HG03432 (cell line): ENCODE measurements at regions not wholly inside any gene's neighbourhood (a gene's known extent, or its start where the extent isn't known, plus 50 kb on each side); places are given as distances from the start of the nearest gene placed in this dataset.

Experiments
- ATAC-seq: cut with Tn5 transposase; IDR thresholded peaks from one replicate; pipeline ENCODE4 v1.9.1; 2021; ENCODE audit warnings: mild to moderate bottlenecking, moderate library complexity; ENCODE audit not compliant: unreplicated experiment

- ATAC-seq = no peak
Measured at GRCh38 chr20:63117151-63117550, 98.8 kb downstream of the YTHDF1 start.

DNA sequence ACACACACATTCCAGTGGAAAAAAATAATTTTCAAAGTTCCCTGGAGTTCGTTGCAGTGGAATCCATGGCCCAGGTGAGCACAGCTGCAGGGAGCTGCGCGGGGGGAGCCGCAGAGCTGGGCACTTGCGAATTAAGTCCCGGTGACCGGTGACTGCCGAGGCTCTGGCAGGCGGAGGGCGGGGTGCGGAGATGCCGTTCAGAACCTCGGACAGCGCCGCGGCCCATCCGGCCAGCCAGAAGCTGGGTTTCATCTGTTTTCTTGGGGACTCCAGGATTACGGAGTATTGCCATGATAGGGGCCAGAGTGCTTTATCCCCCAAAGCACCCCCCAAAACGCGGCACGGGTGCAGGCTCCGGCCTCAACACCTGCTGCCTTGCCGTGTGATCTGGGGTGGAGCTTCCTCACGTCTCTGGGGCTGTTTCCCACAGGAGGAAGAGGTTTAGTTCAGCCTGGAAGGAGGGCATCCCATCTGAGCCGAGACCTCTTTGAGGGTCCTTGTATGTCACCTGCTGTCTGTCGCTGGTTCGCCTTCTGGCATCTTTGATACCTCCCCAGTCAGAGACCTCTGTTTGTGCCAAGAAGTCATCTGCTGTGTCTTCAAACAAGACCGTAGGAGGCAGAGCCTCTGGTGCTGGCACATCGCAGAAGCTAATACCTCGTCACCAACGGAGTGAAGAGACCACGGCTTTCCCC, 99.4 kb downstream of the YTHDF1 start:
- ATAC-seq = no peak

DNA sequence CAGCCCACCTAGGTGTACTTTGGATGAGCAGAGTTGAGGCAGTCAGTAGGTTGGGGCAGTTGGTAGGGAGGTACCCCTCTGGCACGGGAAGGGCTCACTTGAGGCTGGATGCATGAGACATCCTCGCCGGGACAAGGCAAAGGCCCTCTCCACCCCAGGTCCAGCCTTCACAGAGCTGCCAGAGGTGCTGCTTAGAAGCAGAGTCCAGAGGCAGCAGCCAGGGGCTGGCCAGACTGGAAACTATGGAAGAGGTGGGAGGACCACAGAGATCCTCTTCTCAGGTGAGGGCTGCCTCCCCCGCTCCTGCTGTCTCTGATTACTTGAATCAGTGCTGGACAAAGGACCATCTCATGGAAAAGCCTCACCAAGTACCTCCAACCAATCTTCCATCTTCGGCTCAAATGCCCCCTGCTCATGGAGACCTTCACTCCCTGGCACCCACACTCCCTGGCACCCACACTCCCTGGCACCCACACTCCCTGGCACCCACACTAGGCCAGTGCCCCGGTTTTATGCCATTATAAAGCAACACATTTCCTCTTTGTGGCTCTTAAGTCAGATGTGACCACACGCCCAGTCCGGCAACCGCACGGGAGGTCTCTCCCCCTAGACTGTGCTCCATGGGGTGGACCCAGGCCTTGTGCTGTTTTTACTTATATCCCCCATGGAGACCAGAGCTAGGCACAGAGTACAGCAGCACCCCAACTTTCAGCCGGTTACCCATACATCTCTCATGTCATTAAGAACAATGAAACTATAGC, 100.1 kb downstream of the YTHDF1 start:
- ATAC-seq = no peak

DNA sequence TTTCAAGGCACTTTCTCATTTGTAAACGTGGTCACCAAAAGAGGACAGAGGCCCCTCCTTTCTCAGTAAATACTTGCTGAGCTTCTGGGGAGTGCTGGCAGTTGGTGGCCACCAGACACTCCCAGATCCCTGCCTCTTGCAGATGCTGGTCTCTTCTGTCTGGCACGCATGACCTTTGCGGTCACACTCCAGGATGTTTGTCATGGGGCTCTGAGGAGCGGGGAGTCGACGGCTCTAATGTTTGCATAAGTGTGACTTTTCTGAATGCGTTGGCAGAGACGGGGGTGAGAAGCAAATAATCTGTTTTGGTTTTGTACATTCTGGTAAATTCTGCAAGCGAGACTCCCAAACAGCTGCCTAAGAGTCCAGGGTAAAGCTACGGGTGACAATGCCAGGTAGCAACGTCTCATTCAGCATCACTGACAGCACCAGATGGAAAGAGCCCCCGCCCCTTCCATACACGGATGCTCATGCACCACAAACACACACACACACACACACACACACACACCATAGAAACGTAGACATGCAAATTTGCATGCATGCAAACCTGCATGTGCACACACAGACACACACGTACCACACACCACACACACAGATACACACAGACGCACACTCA, 101.1 kb downstream of the YTHDF1 start:
- ATAC-seq = no peak

DNA sequence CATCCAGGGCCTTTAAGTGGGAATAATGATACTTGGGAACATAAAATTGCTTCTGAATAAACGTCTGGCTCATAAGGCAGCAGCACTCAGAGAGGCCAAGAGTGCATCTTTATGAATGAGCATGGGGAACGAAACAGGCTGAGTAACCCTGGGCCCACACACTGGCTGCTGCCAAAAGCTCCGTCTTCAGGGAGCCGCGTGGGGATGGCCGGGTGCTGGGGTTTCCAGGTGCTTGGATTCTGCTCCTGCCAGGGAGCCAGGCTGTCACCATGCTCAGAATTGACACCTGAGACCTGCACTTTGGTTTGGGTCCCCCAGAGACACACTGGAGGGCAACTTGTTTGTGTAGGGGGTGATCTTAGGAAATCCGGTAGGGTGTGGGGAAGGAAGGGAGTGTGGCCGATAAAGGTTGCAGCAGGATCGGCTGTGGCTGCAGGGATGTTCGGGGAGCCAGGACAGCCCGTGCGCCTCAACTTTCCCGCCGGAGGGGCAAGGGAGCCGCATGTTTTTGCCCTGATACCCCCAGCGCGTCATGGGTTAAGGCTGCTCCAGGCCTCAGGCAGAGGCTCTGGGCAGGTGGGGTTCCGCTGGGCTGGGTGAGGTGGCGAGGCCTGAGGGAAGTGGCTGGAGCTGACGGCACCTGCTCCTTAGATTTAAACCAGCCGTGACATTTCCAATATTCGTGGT, 101.8 kb downstream of the YTHDF1 start:
- ATAC-seq = no peak

DNA sequence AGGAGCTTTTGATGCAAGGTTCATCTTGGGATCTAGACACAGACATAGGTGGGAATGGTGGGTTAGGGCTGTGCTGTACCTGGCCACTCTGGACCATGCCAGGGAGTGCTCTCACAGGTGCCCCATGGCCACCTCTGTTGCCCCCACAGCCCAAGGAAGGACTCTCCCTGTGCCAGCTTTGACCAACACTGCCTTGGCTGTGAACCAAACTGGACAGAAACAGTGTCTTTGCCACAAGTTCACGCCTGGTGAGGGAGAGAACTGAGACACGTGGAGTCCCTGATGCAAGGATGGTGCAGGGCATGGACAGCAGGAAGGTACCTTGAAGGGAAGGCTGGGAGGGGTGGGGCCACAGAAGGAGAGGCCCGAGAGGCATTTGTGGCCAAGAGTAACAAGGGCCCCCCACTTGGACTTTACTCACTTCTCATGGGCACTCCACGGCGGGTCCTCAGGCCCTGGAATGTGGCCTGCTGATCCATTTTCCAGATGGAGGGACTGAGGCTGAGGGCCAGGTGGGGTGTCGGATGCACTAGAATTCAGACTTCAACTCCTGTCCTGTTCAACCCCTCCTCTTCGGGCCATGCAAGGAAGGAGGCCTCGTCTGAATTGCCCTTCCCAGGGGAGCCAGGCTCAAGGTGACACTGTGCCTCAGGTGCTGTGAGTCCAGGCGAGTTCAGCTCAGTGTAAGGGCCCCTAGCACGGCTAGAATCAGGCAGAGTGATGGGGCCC, 103.3 kb downstream of the YTHDF1 start:
- no peak for ATAC-seq

DNA sequence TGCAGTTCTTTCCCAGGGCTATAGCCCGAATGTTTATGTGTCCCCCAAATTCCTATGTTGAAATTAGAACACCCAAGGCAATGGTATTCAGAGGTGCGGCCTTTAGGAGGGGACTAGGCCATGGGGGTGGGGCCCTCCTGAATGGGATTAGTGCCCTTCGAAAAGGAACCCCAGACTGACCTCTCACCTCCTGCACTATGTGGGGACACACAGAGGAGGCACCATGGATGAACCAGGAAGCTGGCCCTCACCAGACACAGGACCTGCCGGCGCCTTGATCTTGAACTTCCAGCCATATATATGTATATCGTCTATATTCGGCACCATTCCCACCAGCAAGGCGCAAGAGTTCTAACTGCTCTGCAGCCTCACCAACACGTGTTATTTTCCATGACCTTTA, 101.5 kb upstream of the BHLHE23 start:
- ATAC-seq = no peak

DNA sequence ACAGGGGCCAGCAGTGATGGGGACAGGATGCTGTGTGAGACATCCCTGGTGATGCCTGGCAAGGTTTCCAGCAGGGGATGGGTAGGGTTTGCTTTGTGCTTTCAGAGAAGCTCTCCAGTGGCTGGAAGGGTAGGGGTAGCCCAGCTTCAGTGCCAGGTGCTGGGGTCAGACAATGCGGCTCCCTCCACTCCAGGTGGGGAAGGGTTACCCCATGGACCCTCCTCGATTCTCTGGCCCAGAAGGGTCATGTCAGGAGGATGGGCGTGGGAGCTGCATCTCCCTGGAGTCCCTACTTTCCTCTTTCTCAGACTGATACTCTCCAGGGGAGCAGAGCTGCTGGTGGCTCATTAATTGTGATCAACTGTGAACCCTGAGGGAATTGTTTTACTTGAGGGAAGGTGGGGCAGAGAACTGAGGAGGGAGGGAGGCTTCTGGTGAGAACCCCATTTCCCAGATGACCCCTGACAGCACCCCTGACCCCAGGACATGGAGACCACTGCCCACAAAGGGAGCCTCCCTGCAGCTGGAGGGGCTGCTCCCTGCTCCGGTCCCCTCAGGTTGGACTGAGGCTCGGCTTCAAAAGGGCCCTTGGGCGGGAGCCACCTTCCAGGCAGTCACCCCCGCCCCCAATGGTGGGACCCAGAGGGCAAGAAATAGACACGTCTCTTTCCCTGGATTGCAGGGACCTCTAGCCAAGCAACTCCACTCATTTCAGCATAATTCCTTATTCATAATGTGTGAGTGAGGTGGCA, 100.9 kb upstream of the BHLHE23 start:
- ATAC-seq = no peak

DNA sequence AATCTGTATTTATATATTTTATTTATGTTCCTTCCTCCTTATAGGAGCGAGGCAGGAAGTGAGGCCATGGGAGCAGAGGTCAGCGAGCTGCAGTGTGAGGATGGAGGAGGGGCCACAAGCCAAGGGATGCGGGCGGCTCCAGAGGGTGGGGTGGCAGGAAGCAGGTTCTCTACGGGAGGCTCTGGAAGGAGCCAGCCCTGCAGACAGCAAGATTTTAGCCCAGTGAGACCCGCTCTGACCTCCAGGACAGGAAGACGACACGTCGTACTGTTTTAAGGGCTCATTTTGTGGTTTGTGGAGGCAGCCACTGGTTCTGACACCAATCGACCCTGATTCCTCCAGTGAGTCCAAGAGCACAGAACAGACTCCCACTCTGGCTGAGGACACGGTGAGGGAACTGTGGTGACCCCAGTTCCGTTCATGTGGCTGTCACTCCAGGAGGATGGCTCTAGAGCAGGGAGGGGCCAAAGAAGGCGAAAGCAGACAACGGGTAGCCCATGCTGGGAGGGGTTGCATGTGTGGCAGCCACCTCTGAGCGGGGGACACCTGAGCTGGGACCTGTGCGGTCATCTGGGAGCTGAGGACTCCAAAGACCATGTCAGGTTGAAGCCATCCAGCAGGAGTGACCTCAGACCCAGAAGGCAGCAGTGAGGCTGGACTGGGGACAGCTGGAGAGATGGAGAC, 100.1 kb upstream of the BHLHE23 start:
- no peak for ATAC-seq

DNA sequence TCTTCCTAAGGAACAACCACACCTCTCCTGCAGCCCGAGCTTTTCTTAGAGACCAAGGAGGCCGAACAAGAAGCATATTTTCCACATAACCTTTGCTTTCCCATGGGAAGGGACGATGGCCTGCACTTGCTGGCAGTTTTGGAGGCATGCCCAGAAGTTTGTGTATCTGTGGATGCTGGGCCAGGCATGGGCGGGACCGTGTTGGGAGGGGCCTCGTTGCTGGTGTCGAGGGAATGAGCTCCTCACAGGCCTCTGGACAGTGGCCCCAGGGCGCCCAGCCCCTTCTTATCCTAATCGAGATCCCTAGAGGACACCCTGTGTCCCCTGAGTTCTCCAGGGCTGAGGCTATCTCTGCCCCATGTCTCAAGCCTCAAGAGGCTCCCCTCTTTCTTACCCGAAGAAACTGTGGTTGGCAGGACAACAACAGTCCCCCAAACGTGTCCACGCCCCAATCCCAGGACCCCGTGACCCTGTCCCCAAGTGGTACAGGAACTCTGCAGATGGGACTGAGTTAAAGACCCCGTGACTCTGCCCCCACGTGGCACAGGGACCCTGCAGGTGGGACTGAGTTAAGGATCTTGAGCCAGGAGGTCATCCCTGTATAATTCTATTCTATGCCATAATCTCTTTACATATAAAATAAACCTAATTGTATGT, 99.5 kb upstream of the BHLHE23 start:
- no peak for ATAC-seq

DNA sequence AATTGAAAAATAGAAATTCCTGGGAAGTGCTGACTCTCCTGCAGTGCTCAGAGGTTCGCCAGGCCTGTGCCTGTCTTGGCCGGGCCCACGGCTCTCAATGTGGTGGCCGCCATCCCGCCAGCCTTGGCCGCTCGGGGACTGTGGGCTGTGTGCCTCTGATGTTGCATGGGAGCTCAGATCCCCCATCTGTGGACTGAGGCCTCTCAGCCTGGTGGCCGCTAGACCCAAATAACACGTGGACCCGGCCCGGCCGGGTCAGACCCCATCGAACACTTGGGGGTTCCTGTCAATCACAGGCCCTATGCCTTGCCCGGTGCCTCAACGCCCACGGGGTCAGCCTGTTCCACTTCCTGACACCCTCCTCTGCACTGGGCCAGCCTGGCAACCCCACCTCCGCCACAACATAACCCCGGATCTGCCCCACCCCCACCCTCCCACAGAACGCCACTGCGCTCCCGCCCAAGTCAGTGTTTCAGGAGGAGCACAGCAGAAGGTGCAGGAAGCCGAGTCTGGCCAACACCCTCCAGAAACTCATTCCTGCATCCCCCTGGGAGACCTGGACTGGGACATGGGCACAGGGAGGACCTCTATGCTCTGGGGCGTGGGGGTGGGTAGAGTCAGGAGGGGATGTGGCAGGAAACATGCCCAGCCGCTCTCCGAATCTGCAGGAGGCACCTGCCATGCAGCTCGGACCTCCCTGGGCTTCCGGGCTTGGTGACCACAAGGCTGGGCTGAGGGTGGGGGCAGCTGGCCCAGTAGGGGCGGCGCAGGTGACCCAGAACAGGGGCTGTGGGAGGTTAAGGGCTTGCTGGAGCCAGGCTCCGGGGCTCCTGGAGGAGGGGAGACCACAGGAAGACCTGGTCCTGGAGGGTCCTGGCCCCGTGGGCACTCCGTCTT, 98.7 kb upstream of the BHLHE23 start:
- no peak for ATAC-seq

GRCh38 chr20:63104312-63105181, 97.8 kb upstream of the BHLHE23 start:
- no peak for ATAC-seq

DNA sequence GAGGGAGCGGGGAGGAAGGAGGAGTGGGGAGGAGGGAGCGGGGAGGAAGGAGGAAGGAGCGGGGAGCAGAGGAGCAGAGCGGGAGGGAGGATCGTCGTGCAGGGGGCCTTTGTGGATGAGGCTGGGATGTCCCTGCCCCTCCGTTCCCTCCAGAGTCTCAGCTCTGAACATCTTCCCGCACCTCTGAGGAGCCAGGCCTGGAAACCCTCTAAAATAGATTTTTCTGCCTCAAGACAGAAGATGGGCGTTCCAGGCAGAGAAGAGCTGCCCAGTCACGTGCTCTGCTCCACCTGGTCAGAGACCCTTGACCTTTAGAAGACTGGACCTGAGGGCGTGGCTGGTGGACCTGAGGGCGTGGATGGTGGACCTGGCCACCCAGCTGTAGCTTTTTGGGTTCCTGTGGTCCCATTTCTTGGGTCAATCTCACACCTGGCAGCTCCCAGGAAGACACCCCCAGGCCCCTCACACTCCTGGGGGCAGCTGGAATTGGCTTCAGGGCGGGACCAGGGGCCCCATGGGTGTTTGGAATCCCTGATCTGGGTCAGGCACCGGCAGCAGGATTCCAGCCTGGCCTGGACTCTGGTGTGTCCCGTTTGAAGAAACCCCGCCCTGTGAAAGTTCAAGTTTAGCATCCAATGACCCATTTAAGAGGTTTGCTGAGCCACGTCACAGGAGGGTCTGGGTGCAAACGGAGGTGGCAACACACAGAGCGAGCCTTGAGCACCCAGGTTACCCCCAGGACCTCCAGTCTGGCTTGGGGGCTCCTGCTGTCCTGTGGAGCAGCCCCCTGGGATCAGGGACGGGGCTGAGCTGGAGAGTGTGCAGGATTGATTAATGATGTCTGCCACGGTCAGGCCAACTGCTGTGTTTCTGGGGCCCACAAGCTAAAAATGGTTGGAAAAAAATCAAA, 96.9 kb upstream of the BHLHE23 start:
- no peak for ATAC-seq

GRCh38 chr20:63102721-63103375, 96.1 kb upstream of the BHLHE23 start:
- ATAC-seq = no peak
